ENCODE measurements at regions not wholly inside any gene's neighbourhood (a gene's known extent, or its start where the extent isn't known, plus 50 kb on each side); places are given as distances from the start of the nearest gene placed in this dataset.

- TF ChIP-seq ZNF311 (tag by site-specific recombination; IDR thresholded peaks at IDR 0.05; ENCODE audit: borderline replicate concordance) (no peak), ZFP69B (tag by site-specific recombination; IDR thresholded peaks at IDR 0.05) (no peak), MEIS1 (CRISPR knock-in tag; IDR thresholded peaks at IDR 0.05; ENCODE audit: borderline replicate concordance) (no peak), ZNF704 (tag by site-specific recombination; IDR thresholded peaks at IDR 0.05) (no peak), TRIM28 (IDR thresholded peaks at IDR 0.05; ENCODE audit: borderline replicate concordance, low read length) (no peak), ZNF341 (tag by site-specific recombination; IDR thresholded peaks at IDR 0.05; ENCODE audit: low read depth) (no peak)
Observed at GRCh38 chr20:40276301-40276700, 412.7 kb downstream of the MAFB start.

Data from HEK293 (cell line).